ENCODE measurements at regions not wholly inside any gene's neighbourhood (a gene's known extent, or its start where the extent isn't known, plus 50 kb on each side); places are given as distances from the start of the nearest gene placed in this dataset.

- no peak for TF ChIP-seq EZH2 (IDR thresholded peaks at IDR 0.05; ENCODE audit: borderline replicate concordance, insufficient read depth, low read length, poor library complexity, severe bottlenecking)
- TF ChIP-seq REST (IDR thresholded peaks at IDR 0.05; ENCODE audit: borderline replicate concordance) = no peak
- TF ChIP-seq SMC3 (conservative IDR thresholded peaks at IDR 0.05; ENCODE audit: poor library complexity) = no peak
- no peak for TF ChIP-seq RAD21 (conservative IDR thresholded peaks at IDR 0.05)
- no peak for TF ChIP-seq EP300 (conservative IDR thresholded peaks at IDR 0.05; ENCODE audit: poor library complexity, severe bottlenecking)
- TF ChIP-seq POLR2AphosphoS5 (IDR thresholded peaks at IDR 0.05) = no peak
- no peak for TF ChIP-seq TAF1 (IDR thresholded peaks at IDR 0.05; ENCODE audit: low read depth)
- no peak overlapping the region for H2AFZ ChIP-seq (ENCODE audit: low read depth, low read length)
- H3F3A ChIP-seq (ENCODE audit: insufficient read depth, low read length, poor library complexity, severe bottlenecking) = no peaks in the 10 kb centered on the region
Measured at GRCh38 chr11:115869131-115869530, 364.9 kb upstream of the CADM1 start.

GRCh38 chr11:115860246-115860645, 356.0 kb upstream of the CADM1 start:
- Histone ChIP-seq H3K9me2 (ENCODE audit: insufficient read depth, low read length) (no peaks in the 10 kb centered on the region), H3F3A (ENCODE audit: insufficient read depth, low read length, poor library complexity, severe bottlenecking) (no peaks in the 10 kb centered on the region), H3K9me3 (ENCODE audit: low read length) (no peaks in the 10 kb centered on the region), H3K79me2 (replicated peaks; ENCODE audit: insufficient read depth, low read length) (no peaks in the 10 kb centered on the region), H3K9ac (ENCODE audit: low read length) (no peak overlapping the region), H4K20me1 (ENCODE audit: insufficient read depth) (no peaks in the 10 kb centered on the region), H3K27ac (ENCODE audit: low read length) (no peak overlapping the region), H3K4me2 (ENCODE audit: low read length) (no peak overlapping the region), H2AFZ (ENCODE audit: low read depth, low read length) (no peak overlapping the region), H3K36me3 (ENCODE audit: insufficient read depth, low read length) (no peaks in the 10 kb centered on the region), H3K27me3 (ENCODE audit: insufficient read depth, low read depth, low read length) (no peaks in the 10 kb centered on the region), H3K4me3 (ENCODE audit: low read length) (no peak overlapping the region)
- TF ChIP-seq EZH2 (IDR thresholded peaks at IDR 0.05; ENCODE audit: borderline replicate concordance, insufficient read depth, low read length, poor library complexity, severe bottlenecking) (no peak), POLR2AphosphoS5 (IDR thresholded peaks at IDR 0.05) (no peak), TAF1 (IDR thresholded peaks at IDR 0.05; ENCODE audit: low read depth) (no peak), CTCF (IDR thresholded peaks at IDR 0.05; ENCODE audit: poor library complexity, severe bottlenecking) (no peak), REST (IDR thresholded peaks at IDR 0.05; ENCODE audit: borderline replicate concordance) (no peak), EP300 (conservative IDR thresholded peaks at IDR 0.05; ENCODE audit: poor library complexity, severe bottlenecking) (no peak), MXI1 (conservative IDR thresholded peaks at IDR 0.05; ENCODE audit: poor library complexity, severe bottlenecking) (no peak), RAD21 (conservative IDR thresholded peaks at IDR 0.05) (no peak), SMC3 (conservative IDR thresholded peaks at IDR 0.05; ENCODE audit: poor library complexity) (no peak)

More at GRCh38 chr11:115869131-115869530, 364.9 kb upstream of the CADM1 start:
- no peaks in the 10 kb centered on the region for H3K9me3 ChIP-seq (ENCODE audit: low read length)
- no peaks in the 10 kb centered on the region for H3K36me3 ChIP-seq (ENCODE audit: insufficient read depth, low read length)
- H3K4me2 ChIP-seq (ENCODE audit: low read length) = no peak overlapping the region
- no peaks in the 10 kb centered on the region for H3K9me2 ChIP-seq (ENCODE audit: insufficient read depth, low read length)
- no peaks in the 10 kb centered on the region for H3K27me3 ChIP-seq (ENCODE audit: insufficient read depth, low read depth, low read length)
- no peaks in the 10 kb centered on the region for H3K79me2 ChIP-seq (replicated peaks; ENCODE audit: insufficient read depth, low read length)
- H3K27ac ChIP-seq (ENCODE audit: low read length) = no peak overlapping the region
- no peaks in the 10 kb centered on the region for H4K20me1 ChIP-seq (ENCODE audit: insufficient read depth)
- no peak overlapping the region for H3K4me3 ChIP-seq (ENCODE audit: low read length)
- no peak overlapping the region for H3K9ac ChIP-seq (ENCODE audit: low read length)

Measured in neural cell (in vitro differentiated cells).